ES-I3 (cell line): ENCODE measurements at regions not wholly inside any gene's neighbourhood (a gene's known extent, or its start where the extent isn't known, plus 50 kb on each side); places are given as distances from the start of the nearest gene placed in this dataset.
"Not testable (repeated sequence)": the region's sequence is repeated elsewhere in the genome, so short reads cannot be mapped to it uniquely, and the experiment has no call there.

Experiments
- H3K36me3 ChIP-seq: 2 replicates; pipeline ENCODE4 v1.6.1; 2013; ENCODE audit warnings: mild to moderate bottlenecking, low read length, control low read depth, moderate library complexity; ENCODE audit not compliant: insufficient read depth
- H3K4me1 ChIP-seq: 2 replicates; pipeline ENCODE4 v1.6.1; 2013; ENCODE audit warnings: mild to moderate bottlenecking, control low read depth, low read length; ENCODE audit not compliant: insufficient read depth
- H3K9ac ChIP-seq: 2 replicates; pipeline ENCODE4 v1.6.1; 2013; ENCODE audit warnings: low read depth, mild to moderate bottlenecking, low read length, moderate library complexity
- H3K9me3 ChIP-seq: 2 replicates; pipeline ENCODE4 v1.6.1; 2013; ENCODE audit warnings: mild to moderate bottlenecking, low read length, moderate library complexity; ENCODE audit not compliant: control insufficient read depth, insufficient read depth

DNA sequence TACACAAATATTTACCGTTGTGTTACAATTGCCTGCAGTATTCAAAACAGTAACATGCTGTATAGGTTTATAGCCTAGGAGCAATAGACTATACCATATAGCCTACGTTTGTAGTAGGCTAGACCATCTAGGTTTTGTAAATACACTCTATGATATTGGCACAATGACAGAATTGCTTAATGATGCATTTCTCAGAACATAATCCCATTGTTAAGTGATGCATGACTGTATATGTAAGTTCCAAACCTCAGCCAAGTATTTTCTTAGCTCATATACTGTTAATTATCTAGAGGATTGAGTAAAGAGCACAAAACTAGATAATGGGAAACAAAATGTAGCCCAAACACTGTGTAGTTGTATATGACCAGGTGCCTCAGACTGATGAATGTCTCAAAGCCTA, 220.1 kb downstream of the ANXA1 start:
- H3K36me3 ChIP-seq, result no peaks in the 10 kb centered on the region
- no peaks in the 10 kb centered on the region for H3K4me1 ChIP-seq
- no peaks in the 10 kb centered on the region for H3K9me3 ChIP-seq
- H3K9ac ChIP-seq, result no peak overlapping the region

DNA sequence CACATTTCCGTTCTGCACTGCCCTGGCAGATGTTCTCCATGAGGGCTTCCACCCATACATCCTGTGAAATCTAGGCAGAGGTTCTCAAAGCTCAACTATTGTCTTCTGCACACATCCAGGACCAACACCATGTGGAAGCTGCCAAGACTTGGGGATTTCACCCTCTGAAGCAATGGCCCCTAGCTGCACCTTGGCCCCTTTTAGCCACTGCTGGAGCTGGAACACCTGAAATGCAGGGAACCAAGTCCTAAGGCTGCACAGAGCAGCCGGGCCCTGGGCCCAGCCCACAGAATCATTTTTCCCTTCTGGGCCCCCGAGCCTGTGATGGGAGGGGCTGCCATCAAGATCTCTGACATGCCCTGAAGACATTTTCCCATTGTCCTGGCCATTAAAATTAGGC, 228.7 kb downstream of the ANXA1 start:
- H3K36me3 ChIP-seq, result no peaks in the 10 kb centered on the region
- no peaks in the 10 kb centered on the region; the same call in 1 of the 2 replicates for H3K4me1 ChIP-seq
- peaks cover 2% of the 10 kb centered on the region; the same call in 1 of the 2 replicates for H3K9me3 ChIP-seq
- H3K9ac ChIP-seq, result no peak overlapping the region

GRCh38 chr9:73402081-73403028, 250.7 kb downstream of the ANXA1 start:
- H3K9me3 ChIP-seq, result no peaks in the 10 kb centered on the region
- no peaks in the 10 kb centered on the region for H3K4me1 ChIP-seq
- H3K36me3 ChIP-seq, result no peaks in the 10 kb centered on the region
- H3K9ac ChIP-seq, result no peak overlapping the region

DNA sequence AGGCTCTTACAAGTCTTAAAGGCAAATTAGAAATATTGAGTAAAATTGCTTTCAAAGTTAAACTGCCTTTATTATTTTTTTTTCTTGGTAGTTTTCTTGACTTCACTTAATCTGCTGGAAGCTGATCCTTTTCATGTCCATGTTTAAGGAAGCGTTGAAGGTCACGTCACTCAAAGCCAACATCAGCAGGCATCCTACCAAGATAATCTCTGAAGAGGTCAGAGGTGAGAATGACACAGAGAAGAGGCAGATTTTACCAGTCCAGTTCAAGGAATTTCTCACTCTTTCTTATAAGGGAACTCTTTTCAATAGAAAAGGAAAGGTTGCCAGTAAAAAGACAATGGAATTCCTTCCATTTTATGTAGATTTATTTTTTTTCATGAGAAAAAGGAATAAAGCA, 259.8 kb downstream of the ANXA1 start:
- H3K9me3 ChIP-seq, result no peaks in the 10 kb centered on the region

GRCh38 chr9:73412874-73413273, 261.2 kb downstream of the ANXA1 start:
- H3K36me3 ChIP-seq, result no peaks in the 10 kb centered on the region
- H3K4me1 ChIP-seq, result no peaks in the 10 kb centered on the region
- H3K9me3 ChIP-seq, result no peaks in the 10 kb centered on the region
- no peak overlapping the region for H3K9ac ChIP-seq

More for the DNA sequence above, 259.8 kb downstream of the ANXA1 start:
- Histone ChIP-seq H3K4me1 (no peaks in the 10 kb centered on the region), H3K9ac (no peak overlapping the region), H3K36me3 (no peaks in the 10 kb centered on the region)

DNA sequence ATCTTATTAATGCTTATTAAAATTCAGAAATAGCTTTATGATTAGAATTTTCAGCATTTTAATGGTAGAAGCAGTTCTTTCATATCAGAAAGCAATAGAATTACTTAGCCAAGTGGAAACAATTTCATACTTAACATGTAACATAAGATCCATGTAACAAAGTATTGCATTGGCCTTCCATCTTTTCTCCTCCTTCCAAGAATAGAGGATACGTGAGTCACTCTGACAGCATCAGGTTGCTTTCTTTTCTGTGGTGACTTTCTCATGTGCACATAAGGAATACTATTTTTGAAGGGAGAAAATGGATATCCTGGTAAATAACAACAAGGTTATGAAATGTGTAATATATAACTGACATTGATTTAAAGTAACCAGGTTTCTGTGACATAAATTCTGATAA, 272.2 kb downstream of the ANXA1 start:
- Histone ChIP-seq H3K9me3 (no peaks in the 10 kb centered on the region), H3K36me3 (no peaks in the 10 kb centered on the region), H3K9ac (no peak overlapping the region), H3K4me1 (no peaks in the 10 kb centered on the region)

GRCh38 chr9:73426269-73426668, 274.6 kb downstream of the ANXA1 start:
- H3K9ac ChIP-seq, result no peak overlapping the region
- no peaks in the 10 kb centered on the region for H3K4me1 ChIP-seq
- no peaks in the 10 kb centered on the region for H3K36me3 ChIP-seq
- H3K9me3 ChIP-seq, result no peaks in the 10 kb centered on the region

DNA sequence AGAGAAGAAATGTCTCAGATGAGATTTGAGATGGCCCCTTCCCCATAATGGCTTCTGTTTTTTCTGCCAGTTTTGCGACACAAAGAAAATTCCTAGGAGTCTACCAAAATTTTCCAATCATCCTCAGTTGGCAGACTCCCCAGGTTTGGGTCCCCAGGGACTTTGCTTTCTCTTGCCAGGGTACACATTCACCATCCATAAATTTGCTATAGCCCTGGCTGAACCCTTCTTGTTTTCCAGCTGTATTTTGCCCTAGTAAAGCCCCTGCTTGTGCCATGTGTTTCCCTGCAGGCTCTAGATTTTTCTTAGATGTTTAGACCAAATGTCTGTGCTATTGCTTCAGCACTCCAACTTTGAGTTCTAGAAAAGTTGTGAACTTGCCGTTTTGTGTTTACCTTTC, 283.2 kb downstream of the ANXA1 start:
- H3K4me1 ChIP-seq, result no peaks in the 10 kb centered on the region
- no peaks in the 10 kb centered on the region for H3K9me3 ChIP-seq

GRCh38 chr9:73437758-73438157, 286.1 kb downstream of the ANXA1 start:
- Histone ChIP-seq H3K36me3 (no peaks in the 10 kb centered on the region), H3K4me1 (peaks cover 6% of the 10 kb centered on the region), H3K9me3 (no peaks in the 10 kb centered on the region), H3K9ac (no peak overlapping the region)

More for the DNA sequence above, 283.2 kb downstream of the ANXA1 start:
- Histone ChIP-seq H3K9ac (no peak overlapping the region), H3K36me3 (no peaks in the 10 kb centered on the region)

- peaks cover 12% of the 10 kb centered on the region for H3K4me1 ChIP-seq
- not testable (repeated sequence) for H3K9ac ChIP-seq, H3K36me3 ChIP-seq, H3K9me3 ChIP-seq
Observed at GRCh38 chr9:73439839-73440238, 288.2 kb downstream of the ANXA1 start.

DNA sequence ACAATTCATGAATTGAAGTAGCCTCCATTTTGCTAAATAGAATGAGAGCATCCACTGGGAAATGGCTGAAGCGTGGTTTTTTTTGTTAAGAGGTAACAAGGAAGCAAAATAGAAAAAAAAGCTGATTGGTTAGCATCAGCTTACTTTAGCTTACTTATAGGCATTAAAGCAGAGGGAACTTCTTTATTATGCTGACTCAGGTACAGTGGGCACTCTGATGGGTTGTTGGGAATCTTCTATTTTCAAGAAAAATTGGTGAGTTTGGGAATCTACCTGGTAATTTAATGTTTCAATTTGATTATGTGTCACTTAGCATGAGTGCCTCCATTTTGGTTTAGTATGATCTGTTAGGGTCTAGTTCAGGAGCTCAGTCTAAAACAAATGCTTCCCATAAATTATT, 289.6 kb downstream of the ANXA1 start:
- Histone ChIP-seq H3K36me3 (no peaks in the 10 kb centered on the region), H3K4me1 (peaks cover 12% of the 10 kb centered on the region), H3K9ac (no peak overlapping the region), H3K9me3 (no peaks in the 10 kb centered on the region)

- no peaks in the 10 kb centered on the region for H3K36me3 ChIP-seq
- H3K9me3 ChIP-seq, result no peaks in the 10 kb centered on the region
- no peak overlapping the region for H3K9ac ChIP-seq
- H3K4me1 ChIP-seq, result peaks cover 12% of the 10 kb centered on the region
Observed at GRCh38 chr9:73441890-73442818, 290.5 kb downstream of the ANXA1 start.

DNA sequence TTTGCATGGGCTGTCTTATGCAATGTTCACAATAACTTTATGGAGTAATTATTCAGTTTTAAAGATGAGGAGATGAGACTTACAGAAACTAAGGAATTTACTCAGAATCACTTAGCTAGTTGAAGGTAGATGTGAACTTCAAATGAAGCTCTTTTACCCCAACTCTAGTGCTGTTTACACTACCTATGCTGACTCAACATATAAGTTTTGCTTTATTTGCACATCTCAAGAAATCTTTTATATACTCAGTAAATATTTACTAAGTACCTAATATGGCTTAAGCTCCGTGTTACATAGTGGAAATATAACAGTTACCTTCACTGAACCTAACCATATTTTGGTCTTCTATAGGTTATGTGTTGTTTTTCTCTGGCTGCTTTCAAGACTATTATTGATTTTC, 293.2 kb downstream of the ANXA1 start:
- Histone ChIP-seq H3K9ac (no peak overlapping the region), H3K4me1 (peaks cover 12% of the 10 kb centered on the region), H3K9me3 (no peaks in the 10 kb centered on the region), H3K36me3 (no peaks in the 10 kb centered on the region)

DNA sequence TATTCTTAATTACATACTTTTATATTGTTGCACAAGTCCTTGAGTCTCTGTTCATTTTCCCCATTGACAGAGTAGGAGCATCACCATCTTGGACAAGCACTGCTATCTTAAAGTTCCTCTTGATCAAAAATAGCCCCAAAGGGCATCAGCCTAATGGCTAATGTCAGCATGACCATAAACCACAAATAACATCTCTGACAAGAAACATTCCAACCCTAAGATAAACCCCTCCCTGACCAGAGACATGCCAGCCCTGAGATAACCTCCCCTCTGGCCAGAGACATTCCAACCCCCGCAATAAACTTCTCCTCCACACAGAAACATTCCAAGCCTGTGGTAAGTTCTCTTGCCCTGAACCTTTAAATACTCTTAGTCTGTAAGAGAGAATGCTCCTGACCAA, 293.7 kb downstream of the ANXA1 start:
- H3K9me3 ChIP-seq, H3K36me3 ChIP-seq, H3K9ac ChIP-seq: not testable (repeated sequence)
- H3K4me1 ChIP-seq, result peaks cover 12% of the 10 kb centered on the region
